NCI-H1417 treated with DMSO at 0.1 percent for 48 hours (cell line): ENCODE measurements at regions not wholly inside any gene's neighbourhood (a gene's known extent, or its start where the extent isn't known, plus 50 kb on each side); places are given as distances from the start of the nearest gene placed in this dataset.

ENCODE experiments used
- DNase-seq: peaks from one replicate; lab custom pipeline; 2025; lab: John Stamatoyannopoulos, UW

GRCh38 chr6:56863366-56863765, 91.5 kb upstream of the BEND6 start:
- no peak for DNase-seq

- DNase-seq = no peak
Observed at GRCh38 chr6:56862415-56863175, 92.3 kb upstream of the BEND6 start.

- no peak for DNase-seq
Observed at GRCh38 chr6:56860475-56860874, 94.4 kb upstream of the BEND6 start.

- no peak for DNase-seq
Observed at GRCh38 chr6:56856036-56856580, 98.8 kb upstream of the BEND6 start.

- no peak for DNase-seq
Observed at GRCh38 chr6:56854086-56854485, 100.8 kb upstream of the BEND6 start.

- no peak for DNase-seq
Observed at GRCh38 chr6:56853541-56853940, 101.4 kb upstream of the BEND6 start.

- no peak for DNase-seq
Observed at GRCh38 chr6:56852260-56853010, 102.5 kb upstream of the BEND6 start.

- no peak for DNase-seq
Observed at GRCh38 chr6:56851541-56852259, 103.2 kb upstream of the BEND6 start.

- DNase-seq = no peak
Observed at GRCh38 chr6:56851074-56851473, 103.8 kb upstream of the BEND6 start.

GRCh38 chr6:56850626-56851025, 104.3 kb upstream of the BEND6 start:
- no peak for DNase-seq

- DNase-seq = no peak
Observed at GRCh38 chr6:56849896-56850295, 105.0 kb upstream of the BEND6 start.

- DNase-seq = no peak
Observed at GRCh38 chr6:56848105-56848504, 106.8 kb upstream of the BEND6 start.

GRCh38 chr6:56845032-56845431, 109.9 kb upstream of the BEND6 start:
- no peak for DNase-seq

GRCh38 chr6:56843476-56844349, 111.2 kb upstream of the BEND6 start:
- peak; percentile 55 for DNase-seq

GRCh38 chr6:56842686-56843475, 112.0 kb upstream of the BEND6 start:
- DNase-seq = no peak

- no peak for DNase-seq
Observed at GRCh38 chr6:56841751-56842150, 113.2 kb upstream of the BEND6 start.

- no peak for DNase-seq
Observed at GRCh38 chr6:56841381-56841749, 113.5 kb upstream of the BEND6 start.

- no peak for DNase-seq
Observed at GRCh38 chr6:56840467-56841380, 114.2 kb upstream of the BEND6 start.

- DNase-seq = no peak
Observed at GRCh38 chr6:56839533-56840183, 115.2 kb upstream of the BEND6 start.
